ENCODE measurements at regions not wholly inside any gene's neighbourhood (a gene's known extent, or its start where the extent isn't known, plus 50 kb on each side); places are given as distances from the start of the nearest gene placed in this dataset.

GRCh38 chr3:104896624-104897023 is 470.1 kb upstream of the ALCAM start:
- H3K9me3 ChIP-seq (ENCODE audit: control insufficient read depth in 3 of 3, low read length in 3 of 3): no peaks in the 10 kb centered on the region
- H3K4me1 ChIP-seq (ENCODE audit: control insufficient read depth in 3 of 3, insufficient read depth in 3 of 3, low read length in 3 of 3): no peaks in the 10 kb centered on the region
- H3K9ac ChIP-seq (ENCODE audit: low read depth in 1 of 3, low read length in 3 of 3): no peak overlapping the region
- no peaks in the 10 kb centered on the region for H3K27me3 ChIP-seq (ENCODE audit: control insufficient read depth in 3 of 3, insufficient read depth in 3 of 3, low read length in 3 of 3)
- no peak overlapping the region for H3K4me3 ChIP-seq (ENCODE audit: low read length in 3 of 3)
- H3K27ac ChIP-seq (ENCODE audit: low read depth, low read length): no peak overlapping the region
- H3K36me3 ChIP-seq (ENCODE audit: control insufficient read depth in 3 of 3, insufficient read depth in 3 of 3, low read length in 3 of 3): no peaks in the 10 kb centered on the region

- Histone ChIP-seq H3K4me3 (ENCODE audit: low read length in 3 of 3) (no peak overlapping the region), H3K36me3 (ENCODE audit: control insufficient read depth in 3 of 3, insufficient read depth in 3 of 3, low read length in 3 of 3) (no peaks in the 10 kb centered on the region), H3K9me3 (ENCODE audit: control insufficient read depth in 3 of 3, low read length in 3 of 3) (peaks cover 0 to 4% (median 0%) of the 10 kb centered on the region in 3 donors), H3K27ac (ENCODE audit: low read depth, low read length) (no peak overlapping the region), H3K9ac (ENCODE audit: low read depth in 1 of 3, low read length in 3 of 3) (no peak overlapping the region), H3K4me1 (ENCODE audit: control insufficient read depth in 3 of 3, insufficient read depth in 3 of 3, low read length in 3 of 3) (no peaks in the 10 kb centered on the region), H3K27me3 (ENCODE audit: control insufficient read depth in 3 of 3, insufficient read depth in 3 of 3, low read length in 3 of 3) (no peaks in the 10 kb centered on the region)
These were observed 465.3 kb upstream of the ALCAM start for GRCh38 chr3:104901396-104901795.

GRCh38 chr3:104903064-104903463 is 463.6 kb upstream of the ALCAM start:
- Histone ChIP-seq H3K27ac (ENCODE audit: low read depth, low read length) (no peak overlapping the region), H3K4me3 (ENCODE audit: low read length in 3 of 3) (no peak overlapping the region), H3K36me3 (ENCODE audit: control insufficient read depth in 3 of 3, insufficient read depth in 3 of 3, low read length in 3 of 3) (no peaks in the 10 kb centered on the region), H3K9me3 (ENCODE audit: control insufficient read depth in 3 of 3, low read length in 3 of 3) (peaks cover 0 to 4% (median 0%) of the 10 kb centered on the region in 3 donors), H3K27me3 (ENCODE audit: control insufficient read depth in 3 of 3, insufficient read depth in 3 of 3, low read length in 3 of 3) (no peaks in the 10 kb centered on the region), H3K4me1 (ENCODE audit: control insufficient read depth in 3 of 3, insufficient read depth in 3 of 3, low read length in 3 of 3) (no peaks in the 10 kb centered on the region), H3K9ac (ENCODE audit: low read depth in 1 of 3, low read length in 3 of 3) (no peak overlapping the region)

- Histone ChIP-seq H3K9ac (ENCODE audit: low read depth in 1 of 3, low read length in 3 of 3) (no peak overlapping the region), H3K27me3 (ENCODE audit: control insufficient read depth in 3 of 3, insufficient read depth in 3 of 3, low read length in 3 of 3) (no peaks in the 10 kb centered on the region), H3K27ac (ENCODE audit: low read depth, low read length) (no peak overlapping the region), H3K4me1 (ENCODE audit: control insufficient read depth in 3 of 3, insufficient read depth in 3 of 3, low read length in 3 of 3) (peaks cover 0 to 2% (median 0%) of the 10 kb centered on the region in 3 donors), H3K36me3 (ENCODE audit: control insufficient read depth in 3 of 3, insufficient read depth in 3 of 3, low read length in 3 of 3) (no peaks in the 10 kb centered on the region), H3K9me3 (ENCODE audit: control insufficient read depth in 3 of 3, low read length in 3 of 3) (peaks cover 0 to 4% (median 0%) of the 10 kb centered on the region in 3 donors), H3K4me3 (ENCODE audit: low read length in 3 of 3) (no peak overlapping the region)
These were observed 460.6 kb upstream of the ALCAM start for GRCh38 chr3:104906001-104906639.

GRCh38 chr3:104907507-104907906 is 459.2 kb upstream of the ALCAM start:
- no peak overlapping the region for H3K9ac ChIP-seq (ENCODE audit: low read depth in 1 of 3, low read length in 3 of 3)
- H3K36me3 ChIP-seq (ENCODE audit: control insufficient read depth in 3 of 3, insufficient read depth in 3 of 3, low read length in 3 of 3): no peaks in the 10 kb centered on the region

GRCh38 chr3:104908761-104909160 is 457.9 kb upstream of the ALCAM start:
- Histone ChIP-seq H3K9me3 (ENCODE audit: control insufficient read depth in 3 of 3, low read length in 3 of 3) (peaks cover 0 to 2% (median 0%) of the 10 kb centered on the region in 3 donors), H3K27ac (ENCODE audit: low read depth, low read length) (no peak overlapping the region), H3K4me1 (ENCODE audit: control insufficient read depth in 3 of 3, insufficient read depth in 3 of 3, low read length in 3 of 3) (peaks cover 0 to 2% (median 0%) of the 10 kb centered on the region in 3 donors), H3K27me3 (ENCODE audit: control insufficient read depth in 3 of 3, insufficient read depth in 3 of 3, low read length in 3 of 3) (no peaks in the 10 kb centered on the region), H3K36me3 (ENCODE audit: control insufficient read depth in 3 of 3, insufficient read depth in 3 of 3, low read length in 3 of 3) (no peaks in the 10 kb centered on the region), H3K9ac (ENCODE audit: low read depth in 1 of 3, low read length in 3 of 3) (no peak overlapping the region), H3K4me3 (ENCODE audit: low read length in 3 of 3) (no peak overlapping the region)

More at GRCh38 chr3:104907507-104907906, 459.2 kb upstream of the ALCAM start:
- Histone ChIP-seq H3K27ac (ENCODE audit: low read depth, low read length) (no peak overlapping the region), H3K9me3 (ENCODE audit: control insufficient read depth in 3 of 3, low read length in 3 of 3) (peaks cover 0 to 4% (median 0%) of the 10 kb centered on the region in 3 donors), H3K27me3 (ENCODE audit: control insufficient read depth in 3 of 3, insufficient read depth in 3 of 3, low read length in 3 of 3) (no peaks in the 10 kb centered on the region), H3K4me1 (ENCODE audit: control insufficient read depth in 3 of 3, insufficient read depth in 3 of 3, low read length in 3 of 3) (peaks cover 0 to 2% (median 0%) of the 10 kb centered on the region in 3 donors), H3K4me3 (ENCODE audit: low read length in 3 of 3) (no peak overlapping the region)

GRCh38 chr3:104909198-104909597 is 457.5 kb upstream of the ALCAM start:
- Histone ChIP-seq H3K9me3 (ENCODE audit: control insufficient read depth in 3 of 3, low read length in 3 of 3) (no peaks in the 10 kb centered on the region), H3K36me3 (ENCODE audit: control insufficient read depth in 3 of 3, insufficient read depth in 3 of 3, low read length in 3 of 3) (no peaks in the 10 kb centered on the region), H3K4me1 (ENCODE audit: control insufficient read depth in 3 of 3, insufficient read depth in 3 of 3, low read length in 3 of 3) (peaks cover 0 to 2% (median 0%) of the 10 kb centered on the region in 3 donors), H3K27me3 (ENCODE audit: control insufficient read depth in 3 of 3, insufficient read depth in 3 of 3, low read length in 3 of 3) (no peaks in the 10 kb centered on the region), H3K27ac (ENCODE audit: low read depth, low read length) (no peak overlapping the region), H3K4me3 (ENCODE audit: low read length in 3 of 3) (no peak overlapping the region), H3K9ac (ENCODE audit: low read depth in 1 of 3, low read length in 3 of 3) (no peak overlapping the region)

GRCh38 chr3:104909721-104910120 is 457.0 kb upstream of the ALCAM start:
- Histone ChIP-seq H3K9ac (ENCODE audit: low read depth in 1 of 3, low read length in 3 of 3) (no peak overlapping the region), H3K9me3 (ENCODE audit: control insufficient read depth in 3 of 3, low read length in 3 of 3) (no peaks in the 10 kb centered on the region), H3K36me3 (ENCODE audit: control insufficient read depth in 3 of 3, insufficient read depth in 3 of 3, low read length in 3 of 3) (no peaks in the 10 kb centered on the region), H3K4me3 (ENCODE audit: low read length in 3 of 3) (no peak overlapping the region), H3K4me1 (ENCODE audit: control insufficient read depth in 3 of 3, insufficient read depth in 3 of 3, low read length in 3 of 3) (peaks cover 0 to 2% (median 0%) of the 10 kb centered on the region in 3 donors), H3K27ac (ENCODE audit: low read depth, low read length) (no peak overlapping the region), H3K27me3 (ENCODE audit: control insufficient read depth in 3 of 3, insufficient read depth in 3 of 3, low read length in 3 of 3) (no peaks in the 10 kb centered on the region)

GRCh38 chr3:104911376-104911775 is 455.3 kb upstream of the ALCAM start:
- Histone ChIP-seq H3K9me3 (ENCODE audit: control insufficient read depth in 3 of 3, low read length in 3 of 3) (no peaks in the 10 kb centered on the region), H3K4me1 (ENCODE audit: control insufficient read depth in 3 of 3, insufficient read depth in 3 of 3, low read length in 3 of 3) (peaks cover 0 to 2% (median 0%) of the 10 kb centered on the region in 3 donors), H3K27ac (ENCODE audit: low read depth, low read length) (no peak overlapping the region), H3K9ac (ENCODE audit: low read depth in 1 of 3, low read length in 3 of 3) (no peak overlapping the region), H3K4me3 (ENCODE audit: low read length in 3 of 3) (no peak overlapping the region), H3K36me3 (ENCODE audit: control insufficient read depth in 3 of 3, insufficient read depth in 3 of 3, low read length in 3 of 3) (no peaks in the 10 kb centered on the region), H3K27me3 (ENCODE audit: control insufficient read depth in 3 of 3, insufficient read depth in 3 of 3, low read length in 3 of 3) (no peaks in the 10 kb centered on the region)

- no peaks in the 10 kb centered on the region for H3K36me3 ChIP-seq (ENCODE audit: control insufficient read depth in 3 of 3, insufficient read depth in 3 of 3, low read length in 3 of 3)
- H3K9me3 ChIP-seq (ENCODE audit: control insufficient read depth in 3 of 3, low read length in 3 of 3): no peaks in the 10 kb centered on the region
These were observed 449.7 kb upstream of the ALCAM start for GRCh38 chr3:104916971-104917370.

More at GRCh38 chr3:104916971-104917370, 449.7 kb upstream of the ALCAM start:
- Histone ChIP-seq H3K4me1 (ENCODE audit: control insufficient read depth in 3 of 3, insufficient read depth in 3 of 3, low read length in 3 of 3) (no peaks in the 10 kb centered on the region), H3K27me3 (ENCODE audit: control insufficient read depth in 3 of 3, insufficient read depth in 3 of 3, low read length in 3 of 3) (no peaks in the 10 kb centered on the region), H3K4me3 (ENCODE audit: low read length in 3 of 3) (no peak overlapping the region), H3K9ac (ENCODE audit: low read depth in 1 of 3, low read length in 3 of 3) (no peak overlapping the region), H3K27ac (ENCODE audit: low read depth, low read length) (no peak overlapping the region)

All from skeletal muscle tissue (tissue), 3 donors.